ENCODE measurements at regions not wholly inside any gene's neighbourhood (a gene's known extent, or its start where the extent isn't known, plus 50 kb on each side); places are given as distances from the start of the nearest gene placed in this dataset.

DNA sequence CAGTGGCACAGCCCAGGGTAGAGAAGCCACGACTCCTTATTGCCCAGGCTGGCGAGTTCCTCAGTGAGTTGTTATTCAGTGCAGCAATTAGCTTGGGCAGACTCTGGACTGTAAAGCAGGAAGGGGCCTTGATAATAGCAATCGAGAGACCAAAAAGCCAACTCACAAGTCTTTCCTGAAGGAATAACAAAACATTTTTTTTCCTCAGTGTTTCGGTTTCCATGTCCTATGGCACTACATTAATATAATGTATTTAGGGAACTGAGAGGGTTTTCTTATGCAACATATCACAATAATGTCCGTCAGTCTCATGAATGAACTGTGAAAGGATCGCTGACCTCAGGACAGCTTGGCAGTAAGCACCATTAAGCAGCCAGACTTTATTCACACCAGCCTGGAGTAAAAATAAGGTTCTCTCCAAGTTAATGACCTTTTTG lies 248.9 kb upstream of the TBL1XR1 start:
- POLR2A ChIA-PET (ENCODE audit: unreplicated experiment) = no interaction called here
- H3K27ac ChIP-seq = no peak overlapping the region

GRCh38 chr3:177447938-177448337 lies 250.7 kb upstream of the TBL1XR1 start:
- Histone ChIP-seq H3K9me3 (ENCODE audit: insufficient read depth, low read depth) (0 out of 2 replicates have a peak, but pooled peaks cover 8% of the 10 kb centered on the region), H3K79me2 (ENCODE audit: low read depth) (no peaks in the 10 kb centered on the region), H3K27ac (peak overlapping the region; percentile 89), H3K9me2 (ENCODE audit: insufficient read depth) (no peaks in the 10 kb centered on the region), H3K27me3 (ENCODE audit: insufficient read depth, low read depth) (no peaks in the 10 kb centered on the region), H3K4me2 (peak overlapping the region; percentile 43), H3K4me3 (0 out of 2 replicates have a peak overlapping the region, but pooled peaks have one; percentile 9), H3F3A (ENCODE audit: insufficient read depth, low read depth) (peaks cover 62% of the 10 kb centered on the region), H4K20me1 (ENCODE audit: insufficient read depth) (no peaks in the 10 kb centered on the region), H2AFZ (no peak overlapping the region), H3K4me1 (replicated peaks; ENCODE audit: insufficient read depth) (peaks cover 75% of the 10 kb centered on the region), H3K36me3 (ENCODE audit: low read depth) (no peaks in the 10 kb centered on the region)
- ChIA-PET POLR2A (ENCODE audit: unreplicated experiment) (interaction anchor here (0.5 to 1.0 kb wide), 5 partner anchors 76 to 396 kb away, joined by 4 to 8 read pairs (median 4); no protein-coding TSS in a partner anchor), CTCF (interaction anchor here (0.9 kb wide), 1 partner anchor 251 kb away, joined by 3 read pairs; the partner anchor contains the start of gene TBL1XR1)
- TF ChIP-seq CTCF (conservative IDR thresholded peaks at IDR 0.05) (no peak), EZH2 (IDR thresholded peaks at IDR 0.05; ENCODE audit: low read depth) (no peak)
- intact Hi-C loops (cut with micrococcal nuclease; ENCODE audit: unreplicated experiment) = loop anchor here (1.0 to 5.0 kb wide), 5 partner anchors 76 to 481 kb away; no protein-coding TSS in a partner anchor
- peak; percentile 95 for DNase-seq
- no TSS peak for BruUV-seq (replicated peaks)

More for the DNA sequence above, 248.9 kb upstream of the TBL1XR1 start:
- Histone ChIP-seq H2AFZ (no peak overlapping the region), H3K9me2 (ENCODE audit: insufficient read depth) (no peaks in the 10 kb centered on the region), H3K27me3 (ENCODE audit: insufficient read depth, low read depth) (no peaks in the 10 kb centered on the region), H4K20me1 (ENCODE audit: insufficient read depth) (no peaks in the 10 kb centered on the region), H3K36me3 (ENCODE audit: low read depth) (no peaks in the 10 kb centered on the region), H3K9me3 (ENCODE audit: insufficient read depth, low read depth) (0 out of 2 replicates have a peak, but pooled peaks cover 8% of the 10 kb centered on the region), H3K4me3 (no peak overlapping the region), H3K4me2 (no peak overlapping the region), H3F3A (ENCODE audit: insufficient read depth, low read depth) (peaks cover 48% of the 10 kb centered on the region), H3K4me1 (replicated peaks; ENCODE audit: insufficient read depth) (peaks cover 62% of the 10 kb centered on the region), H3K79me2 (ENCODE audit: low read depth) (no peaks in the 10 kb centered on the region)
- no peak for DNase-seq
- no TSS peak for BruUV-seq (replicated peaks)
- CTCF ChIA-PET = no interaction called here
- intact Hi-C loops (cut with micrococcal nuclease; ENCODE audit: unreplicated experiment) = loop anchor here (5.0 kb wide), 1 partner anchor 394 kb away; no protein-coding TSS in a partner anchor
- TF ChIP-seq EZH2 (IDR thresholded peaks at IDR 0.05; ENCODE audit: low read depth) (no peak), CTCF (conservative IDR thresholded peaks at IDR 0.05) (no peak)

DNA sequence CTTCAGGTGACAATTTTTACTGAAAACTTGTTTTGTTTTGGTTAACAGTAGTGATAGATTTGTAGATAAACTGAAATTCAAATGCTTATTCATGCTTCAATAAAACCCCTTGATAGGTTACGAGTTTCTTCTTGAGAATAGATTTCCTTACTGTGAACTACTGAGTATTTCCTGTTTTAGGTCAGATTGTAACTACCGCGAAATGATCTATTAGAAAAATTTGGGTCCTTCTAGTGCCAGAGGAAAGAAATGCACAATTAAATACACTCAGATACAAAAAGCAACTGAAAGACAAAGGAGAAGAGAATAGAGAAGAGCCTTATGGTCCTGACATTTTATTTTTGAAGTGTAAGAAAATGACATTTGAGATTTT lies 251.7 kb upstream of the TBL1XR1 start:
- POLR2A ChIA-PET (ENCODE audit: unreplicated experiment) = interaction anchor here (0.5 to 0.6 kb wide), 2 partner anchors 250 to 710 kb away, joined by 4 read pairs; no protein-coding TSS in a partner anchor

More for the DNA sequence above, 251.7 kb upstream of the TBL1XR1 start:
- H3K9me3 ChIP-seq (ENCODE audit: insufficient read depth, low read depth) = 0 out of 2 replicates have a peak, but pooled peaks cover 8% of the 10 kb centered on the region
- H3K79me2 ChIP-seq (ENCODE audit: low read depth) = no peaks in the 10 kb centered on the region
- H3K4me2 ChIP-seq = peak overlapping the region; percentile 43
- intact Hi-C loops (cut with micrococcal nuclease; ENCODE audit: unreplicated experiment) = loop anchor here (1.0 to 5.0 kb wide), 15 partner anchors 29 to 933 kb away; no protein-coding TSS in a partner anchor
- no peaks in the 10 kb centered on the region for H3K27me3 ChIP-seq (ENCODE audit: insufficient read depth, low read depth)
- DNase-seq = no peak
- H3K4me1 ChIP-seq (replicated peaks; ENCODE audit: insufficient read depth) = peaks cover 69% of the 10 kb centered on the region
- H2AFZ ChIP-seq = 0 out of 2 replicates have a peak overlapping the region, but pooled peaks have one; percentile 5
- H4K20me1 ChIP-seq (ENCODE audit: insufficient read depth) = no peaks in the 10 kb centered on the region
- BruUV-seq (replicated peaks) = no TSS peak
- CTCF ChIA-PET = interaction anchor here (0.9 to 1.6 kb wide), 2 partner anchors 29 to 75 kb away, joined by 3 to 5 read pairs; no protein-coding TSS in a partner anchor
- no peak for TF ChIP-seq EZH2 (IDR thresholded peaks at IDR 0.05; ENCODE audit: low read depth)
- no peak for TF ChIP-seq CTCF (conservative IDR thresholded peaks at IDR 0.05)
- H3K4me3 ChIP-seq = peak overlapping the region; percentile 9; the same call in 1 of the 2 replicates
- no peaks in the 10 kb centered on the region for H3K9me2 ChIP-seq (ENCODE audit: insufficient read depth)
- peak overlapping the region; percentile 89 for H3K27ac ChIP-seq
- H3F3A ChIP-seq (ENCODE audit: insufficient read depth, low read depth) = peaks cover 56% of the 10 kb centered on the region
- H3K36me3 ChIP-seq (ENCODE audit: low read depth) = no peaks in the 10 kb centered on the region

Measured in PC-9 (cell line).